ENCODE measurements at regions not wholly inside any gene's neighbourhood (a gene's known extent, or its start where the extent isn't known, plus 50 kb on each side); places are given as distances from the start of the nearest gene placed in this dataset.

- H3K27me3 ChIP-seq (ENCODE audit: control insufficient read depth, insufficient read depth, low read length), result no peaks in the 10 kb centered on the region
- ChIA-PET POLR2A (interaction anchor here (0.7 kb wide), 1 partner anchor 24 kb away, joined by 3 read pairs; no protein-coding TSS in a partner anchor), CTCF (interaction anchor here (0.9 to 1.6 kb wide), 2 partner anchors 8 to 75 kb away, joined by 3 read pairs; no protein-coding TSS in a partner anchor)
- no peak for TF ChIP-seq CTCF (IDR thresholded peaks at IDR 0.05; ENCODE audit: insufficient read depth, low read depth, low read length)
- DNase-seq (ENCODE audit: low read depth), result no peak
- no peak overlapping the region for H3K4me3 ChIP-seq (ENCODE audit: low read depth, low read length)
- H3K36me3 ChIP-seq (ENCODE audit: control insufficient read depth, insufficient read depth, low read length), result no peaks in the 10 kb centered on the region
Observed at GRCh38 chr5:54769746-54770145, 215.6 kb downstream of the ESM1 start.

GRCh38 chr5:54769072-54769471 is 216.3 kb downstream of the ESM1 start:
- no peak for DNase-seq (ENCODE audit: low read depth)
- CTCF ChIA-PET, result interaction anchor here (0.9 to 1.6 kb wide), 2 partner anchors 8 to 75 kb away, joined by 3 read pairs; no protein-coding TSS in a partner anchor
- POLR2A ChIA-PET, result interaction anchor here (0.7 kb wide), 1 partner anchor 23 kb away, joined by 3 read pairs; no protein-coding TSS in a partner anchor
- Histone ChIP-seq H3K36me3 (ENCODE audit: control insufficient read depth, insufficient read depth, low read length) (no peaks in the 10 kb centered on the region), H3K27me3 (ENCODE audit: control insufficient read depth, insufficient read depth, low read length) (no peaks in the 10 kb centered on the region), H3K4me3 (ENCODE audit: low read depth, low read length) (no peak overlapping the region)
- no peak for TF ChIP-seq CTCF (IDR thresholded peaks at IDR 0.05; ENCODE audit: insufficient read depth, low read depth, low read length)

GRCh38 chr5:54766748-54767147 is 218.6 kb downstream of the ESM1 start:
- H3K4me3 ChIP-seq (ENCODE audit: low read depth, low read length), result no peak overlapping the region
- DNase-seq (ENCODE audit: low read depth), result no peak
- CTCF ChIA-PET, result interaction anchor here (1.4 to 3.6 kb wide), 3 partner anchors 68 to 249 kb away, joined by 3 to 18 read pairs (median 5); partner anchors contain the start of gene SNX18
- POLR2A ChIA-PET, result interaction anchor here (0.6 kb wide), 1 partner anchor 139 kb away, joined by 3 read pairs; no protein-coding TSS in a partner anchor
- H3K36me3 ChIP-seq (ENCODE audit: control insufficient read depth, insufficient read depth, low read length), result no peaks in the 10 kb centered on the region
- no peaks in the 10 kb centered on the region for H3K27me3 ChIP-seq (ENCODE audit: control insufficient read depth, insufficient read depth, low read length)
- TF ChIP-seq CTCF (IDR thresholded peaks at IDR 0.05; ENCODE audit: insufficient read depth, low read depth, low read length), result no peak

- Histone ChIP-seq H3K4me3 (ENCODE audit: low read depth, low read length) (no peak overlapping the region), H3K36me3 (ENCODE audit: control insufficient read depth, insufficient read depth, low read length) (no peaks in the 10 kb centered on the region), H3K27me3 (ENCODE audit: control insufficient read depth, insufficient read depth, low read length) (no peaks in the 10 kb centered on the region)
- TF ChIP-seq CTCF (IDR thresholded peaks at IDR 0.05; ENCODE audit: insufficient read depth, low read depth, low read length), result no peak
- POLR2A ChIA-PET, result no interaction called here
- no peak for DNase-seq (ENCODE audit: low read depth)
- CTCF ChIA-PET, result interaction anchor here (0.6 to 3.6 kb wide), 4 partner anchors 11 to 247 kb away, joined by 3 to 18 read pairs (median 8); partner anchors contain the start of gene SNX18
Observed at GRCh38 chr5:54765165-54766028, 220.0 kb downstream of the ESM1 start.
